GM19397 (cell line): ENCODE measurements at regions not wholly inside any gene's neighbourhood (a gene's known extent, or its start where the extent isn't known, plus 50 kb on each side); places are given as distances from the start of the nearest gene placed in this dataset.
"Not testable (repeated sequence)": the region's sequence is repeated elsewhere in the genome, so short reads cannot be mapped to it uniquely, and the experiment has no call there.

Experiments used
- ATAC-seq: cut with Tn5 transposase; IDR thresholded peaks from one replicate; pipeline ENCODE4 v1.9.1; 2021; ENCODE audit warnings: mild to moderate bottlenecking, moderate library complexity; ENCODE audit not compliant: unreplicated experiment

- ATAC-seq = peak; percentile 53
Observed at GRCh38 chr6:128600397-128600951, 80.1 kb upstream of the PTPRK start.

- no peak for ATAC-seq
Observed at GRCh38 chr6:128599036-128599435, 78.6 kb upstream of the PTPRK start.

GRCh38 chr6:128598571-128598970 lies 78.2 kb upstream of the PTPRK start:
- ATAC-seq = no peak

- no peak for ATAC-seq
Observed at GRCh38 chr6:128597956-128598355, 77.6 kb upstream of the PTPRK start.

GRCh38 chr6:128597004-128597403 lies 76.6 kb upstream of the PTPRK start:
- ATAC-seq = no peak

GRCh38 chr6:128595544-128595943 lies 75.1 kb upstream of the PTPRK start:
- no peak for ATAC-seq

- ATAC-seq = no peak
Observed at GRCh38 chr6:128586095-128586494, 65.7 kb upstream of the PTPRK start.

- ATAC-seq = no peak
Observed at GRCh38 chr6:128580224-128581110, 60.1 kb upstream of the PTPRK start.

GRCh38 chr6:128575254-128575653 lies 54.9 kb upstream of the PTPRK start:
- not testable (repeated sequence) for ATAC-seq

GRCh38 chr6:128574402-128574801 lies 54.0 kb upstream of the PTPRK start:
- ATAC-seq = no peak

GRCh38 chr6:128573036-128573435 lies 52.6 kb upstream of the PTPRK start:
- no peak for ATAC-seq

GRCh38 chr6:128572294-128572693 lies 51.9 kb upstream of the PTPRK start:
- ATAC-seq = no peak

GRCh38 chr6:128570680-128571063 lies 50.3 kb upstream of the PTPRK start:
- ATAC-seq = no peak

- no peak for ATAC-seq
Observed at GRCh38 chr6:128569732-128570679, 49.6 kb upstream of the PTPRK start.
